NCI-H446 (cell line): ENCODE measurements at regions not wholly inside any gene's neighbourhood (a gene's known extent, or its start where the extent isn't known, plus 50 kb on each side); places are given as distances from the start of the nearest gene placed in this dataset.
"Not testable (repeated sequence)": the region's sequence is repeated elsewhere in the genome, so short reads cannot be mapped to it uniquely, and the experiment has no call there.

Experiments
- DNase-seq, 2 experiments: peaks; one replicate each; lab custom pipeline; 2025; lab: John Stamatoyannopoulos, UW

DNA sequence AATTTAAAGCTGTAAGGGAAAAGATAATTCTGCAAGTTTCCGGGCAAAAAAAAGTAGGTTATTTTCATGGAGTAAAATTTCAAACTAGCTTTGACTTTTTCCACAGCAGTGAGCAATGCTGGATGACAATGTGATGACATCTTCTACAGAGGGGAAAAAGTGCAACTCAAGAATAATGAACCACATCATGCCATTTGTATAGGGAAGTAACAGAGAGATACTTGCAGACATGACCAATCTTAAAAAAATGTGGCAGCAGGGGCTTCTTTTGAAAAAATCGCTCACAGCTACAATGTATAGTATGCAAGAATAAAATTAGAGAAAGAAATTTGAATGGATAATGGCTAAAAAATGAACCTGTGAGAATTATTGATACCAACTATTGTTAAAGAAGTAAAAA, 115.5 kb downstream of the DHRS2 start:
- DNase-seq = no peak

GRCh38 chr14:23763394-23763793, 127.2 kb downstream of the DHRS2 start:
- DNase-seq = no peak

DNA sequence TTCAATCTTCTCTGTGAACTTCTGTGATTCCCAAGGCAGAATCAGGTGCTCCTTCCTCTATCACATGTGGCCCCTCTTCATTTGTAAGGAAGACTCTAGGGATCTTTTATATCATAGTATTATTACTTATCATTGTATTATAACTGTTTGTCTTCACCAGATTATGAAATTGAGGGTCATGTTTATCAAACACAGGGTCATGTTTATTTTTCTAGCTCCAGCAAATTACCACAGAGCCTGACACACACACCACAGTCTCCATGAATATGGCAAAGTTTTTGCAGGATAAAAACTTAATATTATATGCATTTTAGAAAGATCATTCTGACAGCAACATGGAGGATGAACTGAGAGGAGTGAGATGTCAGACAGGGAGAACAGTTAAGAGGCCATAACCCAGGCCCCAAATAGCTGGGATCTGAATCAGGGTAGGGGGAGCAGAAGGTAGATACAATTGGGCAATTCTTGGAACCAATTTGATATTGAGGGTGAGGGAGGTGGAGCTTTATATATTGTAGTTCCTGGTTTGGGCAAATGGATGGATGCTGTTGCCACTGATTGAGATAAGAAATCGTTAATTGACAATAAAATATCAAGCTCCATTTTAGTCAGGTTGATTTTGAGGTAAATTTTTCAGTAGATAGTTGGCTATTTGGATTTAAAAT, 130.7 kb downstream of the DHRS2 start:
- no peak for DNase-seq

DNA sequence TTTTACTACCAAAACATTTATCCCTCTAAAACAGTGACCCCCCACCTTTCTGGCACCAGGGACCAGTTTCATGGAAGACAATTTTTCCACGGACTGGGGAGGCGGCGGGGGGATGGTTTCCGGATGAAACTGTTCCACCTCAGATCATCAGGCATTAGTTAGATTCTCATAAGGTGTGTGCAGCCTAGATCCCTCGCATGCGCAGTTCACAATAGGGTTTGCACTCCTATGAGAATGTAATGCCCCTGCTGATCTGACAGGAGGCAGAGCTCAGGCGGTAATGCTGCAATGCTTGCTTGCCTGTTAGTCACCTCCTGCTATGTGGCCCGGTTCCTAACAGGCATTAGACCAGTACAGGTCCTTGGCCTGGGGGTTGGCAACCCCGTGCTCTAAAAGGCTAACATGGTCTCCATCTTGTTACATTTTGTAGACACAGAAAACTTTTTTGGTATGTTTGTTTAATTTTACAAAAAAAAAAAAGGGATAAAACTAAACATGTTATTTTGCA, 133.1 kb downstream of the DHRS2 start:
- not testable (repeated sequence) for DNase-seq

DNA sequence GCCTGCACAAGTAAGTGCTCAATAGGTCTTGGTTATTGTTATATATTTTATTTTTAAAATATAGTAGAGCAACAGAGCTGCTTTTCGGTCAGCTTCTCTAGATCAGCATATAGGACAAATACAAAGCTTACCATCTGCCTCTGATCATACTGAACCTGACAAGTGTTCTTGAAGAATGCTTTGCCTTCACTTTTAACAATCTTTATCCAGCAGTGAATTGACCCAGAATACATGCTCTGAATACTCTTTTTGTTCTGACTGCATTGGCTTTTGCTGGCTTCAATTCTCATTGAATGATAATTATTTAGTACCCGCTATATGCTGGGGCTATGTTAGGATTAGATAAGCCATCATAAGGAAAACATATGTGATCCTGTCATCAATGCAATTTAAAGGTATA, 137.8 kb downstream of the DHRS2 start:
- no peak for DNase-seq

DNA sequence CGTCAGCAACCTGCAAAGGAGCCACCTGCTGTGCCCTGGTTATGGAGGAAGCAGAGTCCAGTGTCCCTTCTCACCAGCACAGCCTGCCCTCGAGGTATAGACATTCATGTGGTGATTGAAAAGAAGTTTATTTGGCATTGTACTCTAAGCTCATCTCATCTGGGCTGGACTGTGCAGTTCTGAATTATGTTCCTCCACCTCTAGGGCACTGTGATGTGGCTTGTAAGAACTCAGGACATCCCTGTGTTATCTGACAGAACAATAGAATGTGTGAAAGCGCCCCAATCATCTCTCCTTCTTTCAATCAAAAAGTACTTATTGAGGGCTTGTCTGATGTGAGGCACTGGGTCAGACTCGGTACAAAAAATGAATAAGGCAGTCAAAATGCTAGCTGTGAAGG, 140.1 kb downstream of the DHRS2 start:
- no peak for DNase-seq

GRCh38 chr14:23785208-23785607, 149.0 kb downstream of the DHRS2 start:
- DNase-seq = no peak

DNA sequence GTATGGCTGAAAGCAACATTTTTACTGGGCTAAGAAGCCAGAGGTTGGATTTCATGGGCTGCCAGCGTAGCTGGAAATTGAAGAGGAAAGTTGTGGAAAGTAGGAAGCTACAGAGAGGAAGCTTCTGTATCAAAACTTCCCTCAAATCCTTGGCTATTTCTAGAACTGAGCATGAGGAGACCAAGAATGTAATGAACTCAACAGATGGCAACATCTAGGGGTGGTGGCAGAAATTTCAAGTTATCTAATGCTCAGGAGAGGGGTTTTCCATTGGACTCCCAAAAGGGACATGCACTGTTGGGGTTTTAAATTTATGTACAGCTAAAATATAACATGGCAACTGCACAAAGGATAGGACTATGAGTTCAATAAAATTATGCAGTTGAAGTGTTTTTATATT, 151.3 kb downstream of the DHRS2 start:
- DNase-seq = no peak

DNA sequence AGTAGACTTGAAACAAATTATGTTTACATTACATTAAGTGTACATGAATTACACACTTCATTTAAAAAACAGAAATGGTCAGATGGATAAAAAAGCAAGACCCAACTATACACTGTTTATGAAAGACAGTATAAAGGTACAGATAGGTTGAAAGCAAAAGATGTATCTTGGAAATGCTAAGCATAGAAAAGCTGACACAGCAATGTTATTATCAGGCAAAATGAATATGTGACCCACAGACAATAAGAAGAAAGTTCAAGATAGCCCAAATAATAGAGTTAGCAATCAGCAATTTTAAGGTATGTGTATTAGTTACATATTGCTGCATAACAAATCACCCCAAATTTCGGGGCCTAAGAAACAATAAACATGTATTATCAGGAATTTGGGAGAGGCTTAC, 153.5 kb downstream of the DHRS2 start:
- DNase-seq = no peak

DNA sequence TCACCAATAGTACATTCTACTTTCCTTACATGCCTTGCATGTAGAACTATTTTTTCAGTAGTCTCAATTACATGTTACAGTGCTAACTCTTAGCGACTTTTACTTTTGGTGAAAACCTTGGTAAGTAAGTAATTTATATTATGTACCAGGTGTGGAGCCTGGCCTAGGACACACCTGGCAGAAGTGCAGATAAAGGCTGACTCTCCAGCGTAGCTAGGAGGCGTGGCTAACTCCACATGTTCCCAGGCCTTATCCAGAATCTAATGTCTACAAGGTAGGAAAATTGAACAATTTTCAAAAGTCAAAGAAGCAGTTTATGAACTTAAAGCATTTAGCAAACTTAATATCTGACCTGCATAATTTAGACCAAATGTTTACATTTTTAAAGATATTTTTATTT, 157.4 kb downstream of the DHRS2 start:
- DNase-seq = no peak

GRCh38 chr14:23800811-23801210, 152.8 kb upstream of the DHRS4 start:
- no peak for DNase-seq

DNA sequence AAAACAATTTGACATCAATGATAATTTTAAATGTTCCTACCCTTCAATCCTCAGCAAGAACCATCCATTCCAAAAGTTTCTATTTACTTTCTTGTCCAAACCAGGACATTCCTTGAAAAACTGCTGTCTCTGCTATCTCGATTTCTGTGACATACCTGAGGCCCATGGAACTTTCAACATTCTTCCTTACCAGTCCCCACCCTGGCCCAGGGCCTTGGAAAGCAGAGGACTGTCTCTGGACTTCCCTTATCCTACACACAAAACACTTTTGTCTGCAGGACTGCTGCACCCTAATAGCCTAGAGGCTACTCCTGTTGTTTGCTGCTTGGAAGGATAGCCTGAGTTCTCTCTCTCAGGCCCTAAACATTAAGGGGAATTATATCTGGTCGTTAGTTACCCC, 151.8 kb upstream of the DHRS4 start:
- no peak for DNase-seq

- DNase-seq = no peak
Observed at GRCh38 chr14:23804817-23805216, 148.8 kb upstream of the DHRS4 start.

DNA sequence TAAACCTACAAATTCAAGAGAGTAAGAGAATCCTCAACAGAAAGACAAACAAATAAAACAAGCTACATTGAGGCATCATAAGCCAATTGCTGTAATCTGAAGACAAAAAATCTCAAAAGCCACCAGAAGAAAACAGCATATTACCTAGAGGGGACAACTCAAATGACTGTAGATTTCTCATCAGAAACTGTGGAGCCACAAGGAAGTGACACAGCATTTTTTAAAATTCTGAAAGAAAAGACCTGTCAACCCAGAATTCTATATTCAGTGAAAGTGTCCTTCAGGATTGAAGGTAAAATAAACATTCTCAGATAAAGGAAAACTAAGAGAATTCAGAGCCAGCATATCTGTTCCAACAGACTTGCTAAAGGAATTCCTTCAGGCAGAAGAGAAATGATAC, 147.8 kb upstream of the DHRS4 start:
- no peak for DNase-seq

GRCh38 chr14:23814527-23815256, 138.9 kb upstream of the DHRS4 start:
- DNase-seq = no peak

GRCh38 chr14:23816371-23816770, 137.2 kb upstream of the DHRS4 start:
- no peak for DNase-seq

DNA sequence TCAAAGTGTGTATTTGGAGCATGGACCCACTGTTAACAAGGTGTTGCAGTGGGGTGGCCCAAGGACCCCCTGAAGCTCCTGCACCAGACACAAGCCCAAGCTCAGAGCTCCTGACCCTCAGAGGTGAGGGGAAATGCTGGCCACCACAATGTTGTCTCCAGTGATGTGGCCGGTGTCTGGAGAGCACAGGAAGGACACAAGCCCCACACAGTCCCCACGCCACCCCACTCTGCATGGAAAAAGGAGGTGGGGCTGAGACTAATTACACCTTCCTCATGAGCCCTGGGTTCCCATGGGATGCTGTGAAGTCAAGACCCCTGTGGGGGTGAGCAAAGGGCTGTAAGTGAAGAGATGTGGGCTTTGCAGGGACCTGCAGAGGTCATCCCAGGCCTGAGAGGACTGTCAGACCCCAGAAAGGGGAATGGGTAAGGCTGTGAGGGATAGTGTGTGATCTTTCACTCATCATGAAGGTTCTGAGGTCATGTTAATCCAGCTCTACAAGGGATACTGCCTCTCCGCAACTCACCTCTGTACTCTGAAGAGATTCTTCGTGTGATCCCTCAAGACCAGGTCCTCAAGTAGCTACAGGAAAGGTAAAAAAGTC, 136.3 kb upstream of the DHRS4 start:
- DNase-seq = no peak

- no peak for DNase-seq
Observed at GRCh38 chr14:23827100-23827892, 126.3 kb upstream of the DHRS4 start.

DNA sequence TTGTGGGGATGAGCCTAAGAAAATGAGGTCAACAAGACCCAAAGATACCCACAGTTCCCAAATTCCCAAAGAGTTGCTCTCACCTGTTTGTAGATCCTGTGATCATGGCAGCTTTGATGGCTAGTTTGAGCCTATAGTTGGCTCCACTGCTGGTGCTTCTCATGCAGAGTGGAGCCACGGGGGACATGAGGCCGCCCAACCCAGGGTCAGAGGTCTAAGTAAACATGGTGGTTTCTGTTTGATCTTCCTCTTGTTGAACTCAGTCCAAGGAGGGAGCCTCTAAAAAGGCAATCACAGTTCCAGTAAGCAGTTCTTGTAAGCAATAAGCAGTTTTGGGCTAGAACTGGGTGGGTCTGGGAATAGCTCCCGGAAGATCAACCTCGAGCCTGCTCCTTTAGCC, 125.6 kb upstream of the DHRS4 start:
- no peak for DNase-seq

GRCh38 chr14:23828616-23829015, 125.0 kb upstream of the DHRS4 start:
- DNase-seq = no peak

DNA sequence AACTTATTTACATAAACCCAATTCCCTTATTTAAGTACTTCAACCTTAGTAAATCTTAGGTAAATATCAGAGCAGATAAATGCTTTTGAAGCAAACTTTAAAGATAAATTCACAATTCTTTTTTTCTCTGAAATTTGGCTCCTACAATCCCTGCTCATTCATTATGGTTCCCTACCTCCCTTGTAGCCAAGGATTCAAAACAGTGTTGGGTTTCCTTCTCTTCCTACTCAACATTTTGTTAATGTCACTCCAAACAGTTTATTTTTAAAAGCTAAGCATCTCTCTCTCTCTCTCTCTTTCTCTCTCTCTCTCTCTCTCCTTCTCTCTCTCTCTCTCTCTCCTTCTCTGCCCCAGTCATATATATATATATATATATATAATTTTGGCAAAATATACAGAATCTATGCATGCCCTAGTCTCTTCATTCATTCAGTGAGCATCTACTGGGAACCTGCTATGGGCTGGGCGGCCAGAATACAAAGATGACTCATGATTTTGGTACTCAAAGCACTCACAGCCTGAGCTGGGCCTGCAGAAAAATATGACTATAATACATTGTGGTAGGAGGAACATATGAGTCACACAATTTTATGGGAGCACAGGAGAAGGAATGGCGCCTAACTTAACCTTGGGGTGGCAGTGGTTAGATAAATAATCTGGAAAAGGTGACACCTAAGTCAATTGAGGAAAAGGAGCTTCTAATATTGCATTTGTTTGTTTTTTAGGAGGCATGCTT, 123.7 kb upstream of the DHRS4 start:
- DNase-seq = peak in 1 of 2 experiments; percentile 11

- no peak for DNase-seq
Observed at GRCh38 chr14:23831596-23831995, 122.0 kb upstream of the DHRS4 start.
